Cardiac muscle cell (in vitro differentiated cells and primary cell): ENCODE measurements at regions not wholly inside any gene's neighbourhood (a gene's known extent, or its start where the extent isn't known, plus 50 kb on each side); places are given as distances from the start of the nearest gene placed in this dataset.

Source experiments
- DNase-seq, 2 donors: peaks; one replicate each; pipeline versions ENCODE4 v3.0.0 to v3.0.0-alpha.2; 2010 to 2017; ENCODE audit warnings: low read depth in 1 of 2, low spot score in 1 of 2
- H3K27ac ChIP-seq: fragments of 200-600 bp; sonication (generic); 2 replicates; pipeline ENCODE4 v1.5.1; 2016
- H3K27me3 ChIP-seq: fragments of 200-600 bp; sonication (generic); 2 replicates; pipeline ENCODE4 v1.6.0; 2016; ENCODE audit warnings: control low read depth
- H3K36me3 ChIP-seq: fragments of 200-600 bp; sonication (generic); 2 replicates; pipeline ENCODE4 v1.5.1; 2016; ENCODE audit warnings: control low read depth
- H3K4me1 ChIP-seq: fragments of 200-600 bp; sonication (generic); 2 replicates; pipeline ENCODE4 v1.8.1; 2017; ENCODE audit warnings: low read depth, mild to moderate bottlenecking, mixed run types
- H3K4me3 ChIP-seq: fragments of 200-600 bp; sonication (generic); 2 replicates; pipeline ENCODE4 v1.5.1; 2016; ENCODE audit warnings: mild to moderate bottlenecking
- H3K9me3 ChIP-seq: fragments of 200-600 bp; sonication (generic); 2 replicates; pipeline ENCODE4 v1.5.1; 2017; ENCODE audit warnings: low read depth, mild to moderate bottlenecking, control low read depth
- TF ChIP-seq, protein P1 (sequence below): IDR thresholded peaks from 2 replicates; pipeline ENCODE4 v1.5.1; 2012; ENCODE audit warnings: low read depth, mild to moderate bottlenecking, low read length

DNA sequence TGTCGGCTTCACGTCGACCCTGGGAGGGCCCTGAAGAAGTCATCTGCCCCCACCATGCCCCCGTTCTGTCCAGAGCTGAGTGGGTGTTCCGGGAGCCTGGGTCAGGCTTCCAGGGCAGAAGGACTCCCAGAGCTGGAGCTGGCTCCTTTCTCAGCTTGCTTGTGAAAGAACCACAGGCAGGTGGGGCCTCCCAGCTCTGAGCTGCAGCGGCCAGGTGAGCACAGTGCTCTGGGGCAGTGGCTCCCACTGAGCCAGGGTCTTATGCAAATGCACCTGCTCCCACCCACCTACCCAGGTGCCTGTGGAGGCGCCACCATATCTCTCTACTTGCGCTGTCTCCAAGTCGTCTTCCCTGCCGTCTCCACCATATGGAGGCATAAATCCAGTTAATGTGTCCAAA is 140.0 kb upstream of the RPL38 start:
- DNase-seq: no peak
- H3K27ac ChIP-seq: no peak overlapping the region

DNA sequence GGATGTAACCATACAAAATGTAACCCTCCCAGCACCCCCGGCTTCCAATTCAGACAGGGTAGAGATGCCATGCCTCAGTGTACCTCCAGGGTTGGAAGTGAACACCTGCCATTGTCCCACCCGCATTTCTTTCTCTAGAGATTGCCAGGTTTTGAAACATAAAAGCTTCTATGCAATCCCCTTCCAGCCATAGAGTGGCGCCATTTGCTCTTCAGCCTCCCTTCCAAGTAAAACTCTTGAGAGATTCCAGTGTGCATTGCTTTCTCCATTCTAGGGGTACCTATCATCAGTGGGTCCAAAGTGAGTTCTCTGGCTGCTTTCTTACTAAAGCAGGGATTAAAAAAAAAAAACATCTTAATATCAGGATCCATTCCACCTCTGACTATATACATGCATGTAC is 133.1 kb upstream of the RPL38 start:
- Histone ChIP-seq H3K36me3 (no peaks in the 10 kb centered on the region), H3K9me3 (no peaks in the 10 kb centered on the region), H3K4me1 (no peaks in the 10 kb centered on the region), H3K27ac (no peak overlapping the region), H3K4me3 (no peak overlapping the region), H3K27me3 (no peaks in the 10 kb centered on the region)
- DNase-seq: no peak
- TF ChIP-seq, protein P1, sequence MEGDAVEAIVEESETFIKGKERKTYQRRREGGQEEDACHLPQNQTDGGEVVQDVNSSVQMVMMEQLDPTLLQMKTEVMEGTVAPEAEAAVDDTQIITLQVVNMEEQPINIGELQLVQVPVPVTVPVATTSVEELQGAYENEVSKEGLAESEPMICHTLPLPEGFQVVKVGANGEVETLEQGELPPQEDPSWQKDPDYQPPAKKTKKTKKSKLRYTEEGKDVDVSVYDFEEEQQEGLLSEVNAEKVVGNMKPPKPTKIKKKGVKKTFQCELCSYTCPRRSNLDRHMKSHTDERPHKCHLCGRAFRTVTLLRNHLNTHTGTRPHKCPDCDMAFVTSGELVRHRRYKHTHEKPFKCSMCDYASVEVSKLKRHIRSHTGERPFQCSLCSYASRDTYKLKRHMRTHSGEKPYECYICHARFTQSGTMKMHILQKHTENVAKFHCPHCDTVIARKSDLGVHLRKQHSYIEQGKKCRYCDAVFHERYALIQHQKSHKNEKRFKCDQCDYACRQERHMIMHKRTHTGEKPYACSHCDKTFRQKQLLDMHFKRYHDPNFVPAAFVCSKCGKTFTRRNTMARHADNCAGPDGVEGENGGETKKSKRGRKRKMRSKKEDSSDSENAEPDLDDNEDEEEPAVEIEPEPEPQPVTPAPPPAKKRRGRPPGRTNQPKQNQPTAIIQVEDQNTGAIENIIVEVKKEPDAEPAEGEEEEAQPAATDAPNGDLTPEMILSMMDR: no peak

More for the DNA sequence above, 140.0 kb upstream of the RPL38 start:
- Histone ChIP-seq H3K36me3 (no peaks in the 10 kb centered on the region), H3K9me3 (no peaks in the 10 kb centered on the region), H3K4me1 (no peaks in the 10 kb centered on the region), H3K27me3 (no peaks in the 10 kb centered on the region), H3K4me3 (no peak overlapping the region)
- TF ChIP-seq, protein P1: no peak

DNA sequence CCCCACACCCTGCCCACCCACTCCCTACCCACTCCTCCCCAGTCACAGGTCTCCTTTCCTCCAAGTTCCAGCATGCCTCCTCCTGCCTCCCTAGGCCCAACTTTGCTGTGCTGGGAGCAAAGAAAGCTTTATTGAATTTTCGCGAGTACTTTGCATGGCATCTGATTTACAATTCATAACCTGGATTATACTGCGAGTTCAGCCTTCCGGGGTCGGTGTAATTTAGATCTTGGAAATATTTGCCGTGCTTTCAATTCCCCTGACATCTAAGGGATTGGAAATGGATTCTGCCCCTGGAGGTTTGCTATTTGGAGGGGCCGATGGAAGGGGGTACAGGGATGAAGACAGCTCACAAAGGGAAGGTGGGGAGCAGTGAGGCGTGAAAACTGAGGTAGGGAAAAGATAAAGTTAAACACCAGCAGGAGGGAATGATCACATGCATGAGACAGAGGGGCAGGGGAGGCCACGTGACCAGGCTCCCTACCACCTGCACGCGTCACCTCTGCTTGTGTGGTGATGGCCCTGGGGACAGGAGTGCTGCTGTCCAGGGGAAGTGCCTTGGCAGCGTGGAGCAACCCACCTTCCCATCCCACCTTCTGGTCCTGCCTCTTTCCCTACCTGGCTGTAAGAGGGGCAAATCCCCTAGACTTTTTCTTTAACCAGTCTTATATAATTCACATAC is 132.3 kb upstream of the RPL38 start:
- TF ChIP-seq, protein P1: no peak
- H3K27ac ChIP-seq: no peak overlapping the region
- H3K36me3 ChIP-seq: no peaks in the 10 kb centered on the region
- H3K27me3 ChIP-seq: no peaks in the 10 kb centered on the region
- no peaks in the 10 kb centered on the region for H3K9me3 ChIP-seq
- H3K4me1 ChIP-seq: no peaks in the 10 kb centered on the region
- no peak overlapping the region for H3K4me3 ChIP-seq
- DNase-seq: no peak

DNA sequence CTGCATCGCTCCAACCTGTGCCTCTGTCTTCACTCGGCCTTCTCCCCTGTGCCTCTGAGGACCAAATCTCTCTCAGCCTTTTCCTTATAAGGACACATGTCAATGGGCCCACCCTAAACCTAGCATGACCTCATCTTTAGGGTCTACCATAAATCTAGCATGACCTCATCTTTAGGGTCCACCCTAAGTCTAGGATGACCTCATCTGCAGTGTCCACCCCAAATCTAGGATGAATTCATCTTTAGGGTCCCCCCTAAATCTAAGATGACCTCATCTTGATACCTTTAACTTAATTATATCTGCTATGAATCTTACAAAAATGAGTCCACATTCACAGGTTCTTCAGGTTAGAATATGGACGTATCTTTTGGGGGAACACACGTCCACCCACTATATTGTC is 131.1 kb upstream of the RPL38 start:
- no peak for DNase-seq
- no peaks in the 10 kb centered on the region for H3K4me1 ChIP-seq
- TF ChIP-seq, protein P1: no peak
- H3K27me3 ChIP-seq: no peaks in the 10 kb centered on the region
- no peak overlapping the region for H3K27ac ChIP-seq
- H3K4me3 ChIP-seq: no peak overlapping the region
- H3K9me3 ChIP-seq: no peaks in the 10 kb centered on the region
- H3K36me3 ChIP-seq: no peaks in the 10 kb centered on the region

DNA sequence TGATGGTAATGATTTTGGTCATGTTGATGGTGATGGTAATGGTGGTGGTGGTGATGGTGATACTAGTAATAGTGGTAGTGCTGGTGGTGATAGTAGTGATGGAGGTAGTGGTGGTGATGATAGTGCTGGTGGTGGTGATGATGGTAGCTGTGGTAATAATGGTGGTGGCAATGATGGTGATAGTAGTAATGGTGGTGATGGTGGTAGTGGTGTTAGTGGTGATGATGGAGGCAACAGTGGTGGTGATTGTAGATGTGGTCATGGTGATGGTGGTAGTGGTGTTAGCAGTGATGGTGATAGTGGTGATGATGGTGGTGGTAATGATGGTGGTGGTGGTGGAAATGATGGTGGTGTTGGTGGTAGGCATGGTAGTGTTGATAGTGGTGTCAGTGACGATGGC is 127.0 kb upstream of the RPL38 start:
- Histone ChIP-seq H3K27ac (no peak overlapping the region), H3K9me3 (no peaks in the 10 kb centered on the region), H3K4me3 (no peak overlapping the region), H3K27me3 (no peaks in the 10 kb centered on the region), H3K36me3 (no peaks in the 10 kb centered on the region), H3K4me1 (no peaks in the 10 kb centered on the region)
- no peak for DNase-seq
- TF ChIP-seq, protein P1: no peak
